DMS 273 treated with DMSO at 0.1 percent for 48 hours (cell line): ENCODE measurements at regions not wholly inside any gene's neighbourhood (a gene's known extent, or its start where the extent isn't known, plus 50 kb on each side); places are given as distances from the start of the nearest gene placed in this dataset.

Source experiments
- DNase-seq: peaks from one replicate; lab custom pipeline; 2025; lab: John Stamatoyannopoulos, UW

- no peak for DNase-seq
Observed at GRCh38 chr1:91575909-91576519, 75.4 kb downstream of the CDC7 start.

DNA sequence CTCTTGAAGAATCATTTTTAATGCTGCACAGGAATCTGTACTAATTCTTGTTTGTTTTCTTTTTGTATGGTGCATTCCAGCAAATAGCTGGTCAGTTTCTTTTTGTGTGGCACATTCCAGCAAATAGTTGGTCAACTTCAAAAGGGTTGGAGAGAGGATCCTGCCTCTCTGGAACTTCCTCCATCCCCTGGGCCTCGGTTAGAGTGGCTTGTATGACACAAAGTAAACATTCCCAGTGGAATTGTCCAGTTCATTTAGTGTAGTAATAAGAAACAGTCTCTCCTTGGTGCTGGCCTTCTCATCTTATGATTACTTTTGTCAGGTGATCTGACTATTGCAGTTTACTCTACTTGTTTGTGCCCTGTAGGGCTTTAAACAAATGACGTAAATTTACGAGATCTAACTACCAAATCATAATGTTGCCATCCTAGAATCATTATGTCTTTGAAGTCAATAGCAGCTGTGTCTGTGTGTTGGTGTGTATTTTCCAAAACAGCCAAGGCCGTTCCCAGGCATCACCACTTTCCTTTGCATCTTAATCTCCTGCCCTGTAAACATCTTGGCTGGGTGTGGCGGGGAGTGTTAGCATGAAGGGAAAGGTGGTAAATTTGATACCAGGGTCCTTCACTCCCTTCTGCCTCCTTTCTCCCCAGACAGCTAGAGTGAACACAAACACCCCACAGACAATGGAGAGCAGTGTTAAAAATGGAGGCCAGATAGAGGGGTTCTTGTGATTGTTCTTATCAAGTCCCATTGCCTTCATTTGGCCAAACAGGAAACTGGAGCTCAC is 77.9 kb downstream of the CDC7 start:
- no peak for DNase-seq

GRCh38 chr1:91579658-91580228 is 79.1 kb downstream of the CDC7 start:
- no peak for DNase-seq

DNA sequence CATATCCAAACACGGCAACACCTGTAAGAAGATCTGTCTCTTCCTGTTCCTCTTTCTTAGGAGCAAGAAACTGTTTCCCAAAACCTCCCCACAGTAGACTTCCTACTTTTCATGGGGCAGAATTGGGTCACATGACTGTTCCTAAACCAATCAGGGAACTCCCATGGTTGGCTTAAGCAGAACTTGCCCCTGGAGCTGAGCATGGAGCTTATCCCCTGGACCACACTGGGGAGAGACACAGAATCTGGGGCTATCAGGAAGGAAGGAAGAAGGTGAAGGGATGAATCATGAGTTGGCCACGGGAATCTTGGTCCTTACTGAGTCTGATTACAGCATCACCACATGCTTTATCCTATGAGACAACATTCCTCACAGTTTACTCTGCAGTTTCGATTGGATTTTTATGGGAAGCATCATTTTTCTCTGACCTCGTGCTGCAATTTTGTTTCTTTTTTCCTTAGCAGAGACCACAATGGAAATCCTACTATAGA is 81.8 kb downstream of the CDC7 start:
- no peak for DNase-seq

GRCh38 chr1:91583326-91583755 is 82.7 kb downstream of the CDC7 start:
- DNase-seq: peak; percentile 38

DNA sequence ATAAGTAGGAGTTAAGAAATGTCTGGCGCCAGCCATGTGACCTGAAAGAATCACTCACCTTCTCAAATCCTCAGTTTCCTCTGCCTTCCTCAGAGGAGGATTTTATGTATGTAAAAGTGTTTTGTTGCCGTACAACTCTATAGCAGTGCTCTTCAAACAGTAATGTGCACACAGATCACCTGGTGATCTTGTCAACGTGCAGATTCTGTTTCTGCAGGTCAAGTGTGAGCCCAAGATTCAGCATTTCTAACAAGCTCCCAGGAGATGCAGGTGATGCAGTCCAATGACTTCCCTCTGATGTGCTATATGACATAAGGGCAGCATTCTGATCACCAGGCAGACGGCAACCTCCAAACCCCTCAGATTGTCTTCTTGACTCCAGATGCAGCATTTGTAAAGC is 83.7 kb downstream of the CDC7 start:
- DNase-seq: no peak

GRCh38 chr1:91584878-91585277 is 84.2 kb downstream of the CDC7 start:
- DNase-seq: no peak

DNA sequence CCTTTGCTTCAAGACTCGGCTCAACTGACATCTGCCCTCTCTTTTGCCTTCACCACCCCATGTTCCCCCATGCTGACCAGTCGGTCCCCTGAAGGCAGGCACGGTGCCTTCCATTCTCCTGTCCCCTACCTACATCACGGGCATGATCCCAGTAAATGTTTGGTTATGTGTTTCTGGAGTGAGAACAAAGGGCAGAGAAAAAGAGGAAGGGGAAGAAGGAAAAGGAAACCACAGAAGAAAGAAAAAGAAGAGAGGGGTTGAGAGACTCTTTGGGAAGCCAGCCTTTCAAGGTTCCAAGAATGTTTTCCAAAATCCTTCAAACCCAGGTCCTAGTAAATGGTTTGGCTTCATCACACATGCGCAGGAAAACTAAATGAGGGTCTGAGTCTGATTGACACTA is 84.9 kb downstream of the CDC7 start:
- no peak for DNase-seq

DNA sequence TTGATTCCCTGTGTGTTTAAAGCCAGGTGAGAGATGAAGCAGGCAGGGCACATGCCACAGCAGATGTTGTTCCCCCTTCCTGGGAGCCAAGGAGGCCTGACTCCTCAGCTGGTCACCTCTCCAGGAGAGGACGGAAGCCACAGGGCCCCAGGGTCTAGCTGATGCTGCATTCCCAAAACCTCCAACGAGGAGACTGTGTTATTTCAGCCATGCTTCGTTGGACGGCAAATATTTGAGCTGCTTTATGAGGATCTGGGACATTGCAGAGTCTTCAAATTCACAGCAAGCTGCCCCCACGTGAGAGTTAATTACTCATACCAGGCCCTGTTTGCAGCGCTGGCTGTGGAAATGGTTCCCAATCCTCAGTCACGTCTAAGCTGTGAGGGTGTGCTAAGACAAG is 85.3 kb downstream of the CDC7 start:
- DNase-seq: no peak

DNA sequence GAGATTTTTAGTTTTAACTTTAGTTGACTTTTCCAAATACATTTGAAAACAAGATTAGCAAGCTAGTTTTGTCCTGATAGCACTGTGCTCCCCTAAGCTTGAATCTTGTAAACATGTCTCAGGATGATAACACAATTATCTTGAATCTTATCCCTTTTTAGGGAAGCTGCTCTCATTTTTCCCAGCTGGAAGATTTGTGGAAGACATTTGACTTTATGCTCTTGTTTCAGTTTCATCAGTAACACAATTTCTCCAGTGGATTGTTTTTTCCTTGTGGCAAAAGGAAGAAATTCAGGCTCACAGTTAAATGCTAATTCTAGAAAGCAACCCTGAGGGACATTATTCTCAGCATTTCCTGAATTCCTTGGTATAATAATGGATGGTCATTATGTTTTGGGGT is 88.8 kb downstream of the CDC7 start:
- DNase-seq: no peak

GRCh38 chr1:91591175-91591974 is 90.7 kb downstream of the CDC7 start:
- no peak for DNase-seq

DNA sequence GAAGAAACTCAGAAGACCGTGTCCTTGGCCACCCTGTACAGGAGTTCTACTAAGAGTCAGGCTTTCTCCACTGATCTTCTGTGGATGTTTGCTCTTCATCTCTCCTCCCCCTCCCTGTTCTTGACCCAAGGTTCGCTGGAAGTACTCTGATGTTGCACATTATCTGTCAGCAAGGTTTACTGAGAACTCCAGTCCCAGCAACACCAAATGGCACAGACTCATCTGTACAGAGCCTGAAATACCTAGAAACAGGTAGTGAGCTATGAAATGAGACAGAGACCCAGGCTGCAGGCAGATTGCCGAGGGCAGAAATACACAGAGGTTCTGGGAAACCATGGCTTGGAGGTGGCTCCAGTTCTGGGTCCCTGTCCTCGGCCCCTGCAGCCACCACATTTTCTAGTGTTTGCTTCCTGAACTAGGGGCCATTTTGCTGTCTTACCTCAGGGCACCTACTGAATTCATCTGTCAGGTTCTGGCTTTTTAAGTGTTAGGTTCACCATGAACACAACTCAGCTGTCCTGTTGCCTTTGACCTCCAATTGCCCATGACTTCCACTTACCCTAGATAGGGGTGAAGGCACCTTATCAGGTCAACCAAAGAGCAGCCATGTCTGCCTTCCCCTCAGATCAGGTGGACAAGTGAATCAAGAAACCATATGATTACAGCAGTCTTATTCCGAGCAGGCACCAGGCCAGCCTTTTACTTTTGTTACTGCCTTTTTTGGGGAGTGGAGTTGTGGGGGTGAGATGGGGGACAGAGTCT is 92.2 kb downstream of the CDC7 start:
- DNase-seq: no peak

GRCh38 chr1:91594383-91595055 is 93.9 kb downstream of the CDC7 start:
- DNase-seq: no peak

DNA sequence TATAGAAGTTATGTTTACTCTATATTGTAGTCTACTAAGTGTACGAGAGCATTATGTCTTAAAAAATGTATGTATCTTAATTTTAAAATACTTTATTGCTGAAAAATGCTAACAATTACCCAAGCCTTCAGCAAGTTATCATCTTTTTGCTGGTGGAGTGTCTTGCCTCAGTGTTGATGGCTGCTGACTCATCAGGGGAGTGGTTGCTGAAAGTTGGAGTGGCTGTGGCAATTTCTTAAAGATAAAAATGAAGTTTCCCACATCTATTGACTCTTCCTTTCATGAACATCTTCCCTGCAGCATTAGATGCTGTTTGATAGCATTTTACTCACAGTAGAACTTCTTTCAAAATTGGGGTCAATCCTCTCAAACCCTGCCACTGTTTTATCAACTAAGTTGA is 95.8 kb downstream of the CDC7 start:
- DNase-seq: no peak

DNA sequence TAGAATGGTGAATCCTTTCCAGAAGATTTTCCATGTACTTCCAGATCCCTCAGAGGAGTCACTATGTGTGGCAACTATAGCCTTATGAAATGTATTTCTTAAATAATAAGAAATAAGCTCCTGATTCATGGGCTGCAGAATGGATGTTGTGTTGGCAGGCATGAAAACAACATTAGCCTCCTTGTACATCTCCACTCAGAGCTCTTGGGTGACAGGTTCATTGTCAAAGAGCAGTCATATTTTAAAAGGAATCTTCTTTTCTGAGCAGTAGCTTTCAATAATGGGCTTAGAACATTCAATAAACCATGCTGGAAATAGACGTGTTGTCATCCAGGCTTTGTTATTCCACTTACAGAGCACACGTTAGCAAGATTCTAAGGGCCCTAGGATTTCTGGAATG is 96.6 kb downstream of the CDC7 start:
- DNase-seq: no peak

GRCh38 chr1:91600431-91601337 is 100.0 kb downstream of the CDC7 start:
- no peak for DNase-seq

GRCh38 chr1:91601554-91602376 is 101.1 kb downstream of the CDC7 start:
- no peak for DNase-seq

DNA sequence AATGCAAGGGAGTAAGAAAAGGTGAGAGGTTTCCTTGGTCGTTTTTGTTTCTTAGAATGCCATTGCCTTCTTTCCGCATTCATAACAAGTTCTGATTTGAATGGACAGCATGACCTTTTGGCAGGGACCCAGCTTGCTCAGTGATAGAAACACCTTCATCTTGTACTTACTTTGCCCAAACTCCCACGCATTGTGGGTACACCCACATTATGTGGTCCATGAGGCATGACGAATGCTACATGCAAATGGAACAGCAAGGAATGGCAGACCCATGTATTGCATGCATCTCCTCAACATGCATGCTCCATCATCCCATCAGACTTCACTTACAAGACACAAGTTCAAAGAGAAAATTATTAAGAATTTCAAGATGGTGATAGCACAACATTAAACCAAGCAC is 102.8 kb downstream of the CDC7 start:
- DNase-seq: no peak

GRCh38 chr1:91604632-91605031 is 104.0 kb downstream of the CDC7 start:
- no peak for DNase-seq
